Erythroblast (primary cell): ENCODE measurements at regions not wholly inside any gene's neighbourhood (a gene's known extent, or its start where the extent isn't known, plus 50 kb on each side); places are given as distances from the start of the nearest gene placed in this dataset.

ENCODE experiments used
- GATA1 ChIP-seq: IDR thresholded peaks from 2 replicates; pipeline ENCODE4 v1.6.1; 2011; ENCODE audit warnings: low read depth, mild to moderate bottlenecking, control low read depth, low read length, moderate library complexity
- POLR2A ChIP-seq: IDR thresholded peaks from 2 replicates; pipeline ENCODE4 v1.6.1; 2011; ENCODE audit warnings: mild to moderate bottlenecking, low read length

GRCh38 chr11:46210133-46210636 lies 67.3 kb upstream of the CREB3L1 start:
- no peak for TF ChIP-seq POLR2A
- no peak for TF ChIP-seq GATA1
